OCI-LY3 (cell line): ENCODE measurements at regions not wholly inside any gene's neighbourhood (a gene's known extent, or its start where the extent isn't known, plus 50 kb on each side); places are given as distances from the start of the nearest gene placed in this dataset.

Experiments
- CTCF ChIP-seq: fragments of 200-600, 300-600 bp; sonication (generic); IDR thresholded peaks from 2 replicates; pipeline ENCODE4 v1.5.1; 2014; ENCODE audit warnings: antibody characterized with exemption, low read length, low read depth
- EZH2phosphoT487 ChIP-seq: fragments of 200-600 bp; shearing (Covaris generic); IDR thresholded peaks from 2 replicates; pipeline ENCODE4 v1.6.1; 2018; ENCODE audit warnings: antibody characterized with exemption, mixed run types, low read depth

GRCh38 chr6:48961781-48962415 is 501.2 kb downstream of the MMUT start:
- no peak for TF ChIP-seq CTCF
- TF ChIP-seq EZH2phosphoT487 = no peak
